NT2/D1 (cell line): ENCODE measurements at regions not wholly inside any gene's neighbourhood (a gene's known extent, or its start where the extent isn't known, plus 50 kb on each side); places are given as distances from the start of the nearest gene placed in this dataset.

ENCODE experiments used
- SUZ12 ChIP-seq: IDR thresholded peaks from 2 replicates; pipeline ENCODE4 v1.6.1; 2011; ENCODE audit not compliant: insufficient read length, insufficient read depth; ENCODE audit errors: extremely low read depth
- YY1 ChIP-seq: IDR thresholded peaks from 2 replicates; pipeline ENCODE4 v1.6.1; 2011; ENCODE audit not compliant: insufficient read length, insufficient read depth

DNA sequence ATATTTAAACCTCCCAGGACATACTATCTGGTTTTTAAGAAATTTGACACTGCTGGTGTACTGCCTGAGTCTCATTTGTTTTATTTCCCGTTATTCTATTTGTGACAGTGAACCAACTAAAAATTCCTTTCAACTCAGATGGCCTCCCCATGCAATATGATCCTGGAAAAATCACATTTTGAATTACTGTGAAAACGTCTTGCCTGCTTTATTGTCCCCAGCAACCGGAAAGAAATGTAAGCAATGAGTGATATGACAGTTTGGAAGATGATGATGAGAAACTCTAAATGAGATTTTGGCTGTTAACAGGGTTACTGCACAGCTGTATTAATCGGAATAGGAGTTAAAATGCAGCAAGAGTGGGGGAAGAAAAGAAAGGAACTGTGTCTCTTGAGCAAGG is 590.7 kb upstream of the CDH5 start:
- no peak for TF ChIP-seq SUZ12
- no peak for TF ChIP-seq YY1
